ENCODE measurements at regions not wholly inside any gene's neighbourhood (a gene's known extent, or its start where the extent isn't known, plus 50 kb on each side); places are given as distances from the start of the nearest gene placed in this dataset.
"Not testable (repeated sequence)": the region's sequence is repeated elsewhere in the genome, so short reads cannot be mapped to it uniquely, and the experiment has no call there.

DNA sequence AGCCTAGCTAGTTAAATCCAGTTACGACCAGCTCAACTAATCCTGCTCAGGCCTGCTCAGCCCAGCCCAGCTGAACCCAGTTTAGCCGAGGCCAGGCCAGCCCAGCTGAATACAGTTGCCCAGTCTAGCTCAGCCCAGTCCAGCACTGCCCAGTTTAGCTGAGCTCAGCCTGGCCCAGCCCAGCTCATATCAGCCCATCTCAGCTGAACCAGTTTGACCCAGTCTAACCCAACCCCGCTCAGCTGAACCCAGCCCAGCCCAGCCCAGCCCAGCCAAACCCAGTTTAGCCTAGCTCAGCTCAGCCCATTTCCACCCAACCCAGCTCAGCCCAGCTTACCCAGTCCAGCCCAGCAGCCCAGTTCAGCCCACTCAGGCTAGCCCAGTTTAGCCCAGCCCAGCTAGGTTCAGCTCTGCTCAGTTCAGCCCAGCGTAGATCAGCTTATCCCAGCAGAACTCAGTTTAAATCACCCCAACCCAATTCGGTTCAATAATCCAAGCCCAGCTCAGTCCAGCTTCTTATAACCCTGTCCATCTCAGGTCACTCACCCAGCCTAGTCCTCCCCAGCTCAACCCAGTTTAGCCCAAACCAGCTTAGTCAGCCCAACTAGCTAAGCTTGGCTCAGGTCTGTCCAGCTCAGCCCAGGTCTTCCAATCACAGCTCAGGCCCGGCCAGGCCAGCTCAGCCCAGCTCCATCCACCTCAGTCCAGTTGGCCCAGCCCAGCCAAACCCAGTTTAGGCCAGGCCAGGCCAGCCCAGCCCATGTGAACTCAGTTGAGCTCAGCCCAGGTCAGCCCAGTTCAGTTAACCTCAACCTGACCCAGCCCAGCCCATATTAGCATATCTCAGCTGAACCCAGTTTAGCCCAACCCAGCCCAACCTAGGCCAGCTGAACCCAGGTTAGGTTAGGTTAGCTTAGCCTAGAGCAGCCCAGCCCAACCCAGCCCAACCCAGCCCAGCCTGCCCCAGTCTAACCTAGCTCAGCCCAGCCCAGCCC lies 76.7 kb downstream of the TMEM121 start:
- Histone ChIP-seq H3K36me3 (no peaks in the 10 kb centered on the region), H3K4me3 (no peak overlapping the region), H3K27ac (no peak overlapping the region), H3K4me1 (no peaks in the 10 kb centered on the region), H3K27me3 (no peaks in the 10 kb centered on the region), H3K9me3 (no peaks in the 10 kb centered on the region)
- intact Hi-C loops (cut with DNase I): no loop called here
- TF ChIP-seq POLR2A (IDR thresholded peaks at IDR 0.05): no peak
- TF ChIP-seq, protein P1, sequence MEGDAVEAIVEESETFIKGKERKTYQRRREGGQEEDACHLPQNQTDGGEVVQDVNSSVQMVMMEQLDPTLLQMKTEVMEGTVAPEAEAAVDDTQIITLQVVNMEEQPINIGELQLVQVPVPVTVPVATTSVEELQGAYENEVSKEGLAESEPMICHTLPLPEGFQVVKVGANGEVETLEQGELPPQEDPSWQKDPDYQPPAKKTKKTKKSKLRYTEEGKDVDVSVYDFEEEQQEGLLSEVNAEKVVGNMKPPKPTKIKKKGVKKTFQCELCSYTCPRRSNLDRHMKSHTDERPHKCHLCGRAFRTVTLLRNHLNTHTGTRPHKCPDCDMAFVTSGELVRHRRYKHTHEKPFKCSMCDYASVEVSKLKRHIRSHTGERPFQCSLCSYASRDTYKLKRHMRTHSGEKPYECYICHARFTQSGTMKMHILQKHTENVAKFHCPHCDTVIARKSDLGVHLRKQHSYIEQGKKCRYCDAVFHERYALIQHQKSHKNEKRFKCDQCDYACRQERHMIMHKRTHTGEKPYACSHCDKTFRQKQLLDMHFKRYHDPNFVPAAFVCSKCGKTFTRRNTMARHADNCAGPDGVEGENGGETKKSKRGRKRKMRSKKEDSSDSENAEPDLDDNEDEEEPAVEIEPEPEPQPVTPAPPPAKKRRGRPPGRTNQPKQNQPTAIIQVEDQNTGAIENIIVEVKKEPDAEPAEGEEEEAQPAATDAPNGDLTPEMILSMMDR (IDR thresholded peaks at IDR 0.05): no peak
- TF ChIP-seq POLR2AphosphoS5 (IDR thresholded peaks at IDR 0.05; ENCODE audit: insufficient read depth in 1 of 2, low read depth in 1 of 2): no peak
- peak; percentile 58 to 72 for DNase-seq (ENCODE audit: extremely low spot score in 2 of 2)

DNA sequence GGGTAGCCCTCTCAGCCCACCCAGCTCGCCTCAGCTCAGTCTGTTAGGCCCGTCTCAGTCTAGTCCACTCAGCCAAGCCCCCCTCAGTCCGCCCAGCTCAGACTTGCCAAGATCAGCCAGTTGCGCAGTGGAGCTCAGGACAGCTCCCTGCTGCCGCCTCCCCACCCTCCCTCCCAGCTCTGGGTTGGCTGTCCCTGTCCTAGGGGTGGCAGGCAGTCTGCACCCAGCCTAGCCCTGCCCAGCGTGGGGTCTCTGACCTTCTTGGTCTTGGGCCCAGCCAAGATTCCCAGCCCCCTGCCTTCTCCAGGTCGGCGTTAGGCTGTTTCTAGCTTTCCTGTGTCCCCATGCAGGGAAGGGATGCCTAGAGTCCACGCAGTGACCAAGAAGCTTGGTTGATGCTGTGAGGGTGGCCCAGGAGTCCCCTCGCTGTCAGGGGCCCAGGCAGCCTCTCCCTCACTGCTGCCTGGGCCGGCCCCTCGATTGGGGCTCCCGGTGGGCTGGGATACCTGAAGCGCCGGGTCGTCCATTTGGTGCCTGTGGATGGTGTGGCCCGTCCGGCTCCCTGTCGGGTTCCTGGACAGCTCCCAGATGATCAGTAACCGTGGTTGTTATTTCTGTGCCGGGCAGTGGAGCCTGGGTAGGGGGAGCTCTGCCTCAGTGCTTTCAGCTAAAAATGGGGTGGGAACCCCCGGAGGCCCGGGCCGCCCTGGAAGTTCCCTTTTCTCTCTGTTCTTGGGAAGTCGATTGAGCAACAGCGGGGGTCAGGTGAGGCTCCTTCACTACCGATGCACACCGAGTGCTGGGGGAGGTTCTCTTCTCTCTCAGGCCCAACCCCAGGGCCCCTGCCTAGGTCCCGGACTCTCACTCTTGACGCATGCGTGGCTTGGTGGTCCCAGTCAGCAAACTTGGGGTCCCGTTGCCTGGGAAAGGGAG lies 78.4 kb downstream of the TMEM121 start:
- H3K9me3 ChIP-seq; H3K27me3 ChIP-seq; H3K27ac ChIP-seq; H3K4me3 ChIP-seq; H3K36me3 ChIP-seq; intact Hi-C loops (cut with DNase I); H3K4me1 ChIP-seq: not testable (repeated sequence)
- DNase-seq (ENCODE audit: extremely low spot score in 2 of 2): peak; percentile 40 to 74

DNA sequence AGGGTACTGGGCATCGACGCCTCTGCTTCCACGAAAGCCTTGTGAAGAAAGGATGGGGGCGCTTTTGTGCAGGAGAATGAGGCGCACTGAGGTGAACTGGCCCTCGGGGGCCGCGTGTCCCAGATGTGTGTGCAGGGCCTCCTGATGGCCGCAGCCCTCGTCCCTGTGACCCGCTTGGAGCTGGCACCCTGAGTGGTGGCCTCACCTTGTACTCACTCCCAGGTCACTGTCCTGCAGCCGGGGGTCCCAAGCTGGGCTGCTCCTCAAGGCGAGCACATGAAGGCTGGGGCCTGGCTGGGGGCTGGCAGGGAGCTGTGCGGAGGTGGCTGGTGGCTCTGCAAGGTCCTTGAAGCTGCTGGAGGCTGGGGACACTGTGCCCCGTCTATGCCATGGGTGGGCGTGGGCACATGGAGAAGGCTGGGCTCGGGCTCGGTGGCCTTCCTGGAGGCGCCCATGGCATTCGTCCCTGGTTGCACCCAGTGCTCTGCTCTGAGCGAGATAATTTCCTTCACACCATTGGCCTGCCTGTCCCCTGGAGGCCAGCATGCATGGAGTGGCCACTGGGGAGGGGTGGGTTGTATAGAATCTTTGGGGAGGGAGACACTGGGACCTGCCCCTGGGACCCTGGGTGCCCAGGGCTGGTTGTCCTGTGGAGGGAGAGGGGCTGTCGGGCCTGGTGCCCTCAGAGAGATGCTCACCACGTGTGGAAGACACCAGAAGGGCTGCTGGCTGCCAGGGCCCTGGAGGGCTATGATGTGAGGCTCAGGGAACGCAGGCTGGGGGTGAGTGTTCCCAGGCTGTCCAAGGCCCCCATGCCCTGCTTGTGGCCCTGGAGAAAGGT lies 79.3 kb downstream of the TMEM121 start:
- intact Hi-C loops (cut with DNase I): no loop called here
- no peaks in the 10 kb centered on the region for H3K4me1 ChIP-seq
- H3K36me3 ChIP-seq: no peaks in the 10 kb centered on the region
- no peaks in the 10 kb centered on the region for H3K27me3 ChIP-seq
- no peak overlapping the region for H3K27ac ChIP-seq
- DNase-seq (ENCODE audit: extremely low spot score in 2 of 2): peak in 1 of 2 donors; percentile 58
- TF ChIP-seq POLR2AphosphoS5 (IDR thresholded peaks at IDR 0.05; ENCODE audit: insufficient read depth in 1 of 2, low read depth in 1 of 2) (no peak), POLR2A (IDR thresholded peaks at IDR 0.05) (no peak)
- TF ChIP-seq, protein P1 (IDR thresholded peaks at IDR 0.05): no peak
- H3K4me3 ChIP-seq: no peak overlapping the region
- H3K9me3 ChIP-seq: no peaks in the 10 kb centered on the region

DNA sequence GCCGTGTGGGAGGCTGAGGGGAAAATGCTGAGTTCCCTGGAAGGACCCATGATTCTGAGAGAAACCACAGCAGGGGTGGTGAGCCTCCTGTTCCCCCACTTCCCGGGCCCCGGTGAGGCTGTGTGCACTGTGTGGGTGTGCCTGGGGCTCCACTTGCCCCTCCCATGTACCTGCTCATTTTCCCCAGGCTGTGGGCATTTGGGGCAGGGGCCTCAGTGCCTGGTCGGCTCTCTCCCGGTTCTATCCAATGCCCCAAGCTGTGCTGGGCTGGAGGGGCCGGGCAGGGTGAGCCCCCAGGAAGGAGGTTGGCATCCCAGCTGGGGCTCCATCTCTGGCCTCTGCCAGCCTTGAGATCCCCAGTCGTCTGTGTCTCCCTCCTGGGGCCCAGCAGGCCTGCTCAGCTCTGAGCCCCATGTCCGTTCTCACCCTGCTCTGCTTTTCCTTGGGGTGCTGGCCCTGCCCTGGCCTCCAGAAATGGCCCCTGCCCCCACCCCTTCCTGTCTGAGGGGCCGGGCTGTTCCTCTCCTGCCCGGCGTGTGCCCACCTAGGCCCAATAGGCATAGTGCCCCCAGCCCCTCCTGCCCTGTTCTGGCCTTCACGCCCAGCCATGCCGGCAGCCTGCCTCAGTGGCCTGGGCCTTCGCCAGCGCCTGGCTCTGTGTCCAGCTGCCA lies 80.1 kb downstream of the TMEM121 start:
- H3K9me3 ChIP-seq; H3K36me3 ChIP-seq; H3K27me3 ChIP-seq; intact Hi-C loops (cut with DNase I); H3K4me3 ChIP-seq; H3K4me1 ChIP-seq; DNase-seq (ENCODE audit: extremely low spot score in 2 of 2); H3K27ac ChIP-seq: not testable (repeated sequence)

DNA sequence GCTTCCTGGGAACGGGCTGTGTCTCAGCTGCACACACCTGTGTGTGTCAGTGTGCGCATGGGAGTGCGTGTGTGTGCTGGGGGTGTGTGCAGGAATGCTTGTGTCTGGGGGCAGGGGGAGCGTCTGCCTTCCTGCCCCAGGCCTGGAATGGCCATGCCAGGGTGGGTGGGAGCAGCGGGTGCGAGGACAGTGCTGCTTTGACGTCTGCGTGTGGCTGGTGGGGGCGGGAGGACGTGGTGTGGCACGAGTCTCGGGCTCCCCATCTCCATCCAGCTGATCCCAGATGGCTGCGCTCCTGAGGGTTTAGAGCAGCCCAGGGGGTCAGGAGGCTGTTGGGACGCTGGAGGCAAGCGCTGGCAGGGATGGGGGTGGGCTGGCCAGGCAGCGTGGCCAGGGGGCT lies 80.6 kb downstream of the TMEM121 start:
- DNase-seq (ENCODE audit: extremely low spot score in 2 of 2); H3K27me3 ChIP-seq; H3K36me3 ChIP-seq; H3K9me3 ChIP-seq; H3K27ac ChIP-seq; intact Hi-C loops (cut with DNase I); H3K4me3 ChIP-seq; H3K4me1 ChIP-seq: not testable (repeated sequence)

DNA sequence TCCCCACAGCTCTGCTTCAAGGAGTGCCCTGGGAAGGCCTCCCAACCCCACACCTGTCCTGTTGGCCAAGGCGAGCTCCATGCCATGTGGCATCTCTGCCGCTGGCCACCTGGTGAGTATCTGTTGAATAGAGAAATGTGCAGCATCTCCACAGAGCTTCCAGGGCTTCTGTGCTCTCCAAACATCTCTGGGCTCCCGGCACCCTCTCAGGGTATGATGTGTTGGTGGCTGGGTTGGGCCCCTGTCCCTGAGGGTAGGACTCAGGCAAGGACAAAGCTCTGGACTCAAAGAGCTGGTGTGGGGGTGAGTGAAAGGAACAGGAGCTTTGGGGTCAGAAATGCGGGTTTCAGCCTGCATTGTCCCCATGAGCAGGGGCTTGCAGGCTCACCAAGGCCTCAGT lies 88.6 kb downstream of the TMEM121 start:
- DNase-seq (ENCODE audit: extremely low spot score in 2 of 2); H3K4me3 ChIP-seq; H3K27ac ChIP-seq; H3K4me1 ChIP-seq; intact Hi-C loops (cut with DNase I); H3K36me3 ChIP-seq; H3K9me3 ChIP-seq; H3K27me3 ChIP-seq: not testable (repeated sequence)

DNA sequence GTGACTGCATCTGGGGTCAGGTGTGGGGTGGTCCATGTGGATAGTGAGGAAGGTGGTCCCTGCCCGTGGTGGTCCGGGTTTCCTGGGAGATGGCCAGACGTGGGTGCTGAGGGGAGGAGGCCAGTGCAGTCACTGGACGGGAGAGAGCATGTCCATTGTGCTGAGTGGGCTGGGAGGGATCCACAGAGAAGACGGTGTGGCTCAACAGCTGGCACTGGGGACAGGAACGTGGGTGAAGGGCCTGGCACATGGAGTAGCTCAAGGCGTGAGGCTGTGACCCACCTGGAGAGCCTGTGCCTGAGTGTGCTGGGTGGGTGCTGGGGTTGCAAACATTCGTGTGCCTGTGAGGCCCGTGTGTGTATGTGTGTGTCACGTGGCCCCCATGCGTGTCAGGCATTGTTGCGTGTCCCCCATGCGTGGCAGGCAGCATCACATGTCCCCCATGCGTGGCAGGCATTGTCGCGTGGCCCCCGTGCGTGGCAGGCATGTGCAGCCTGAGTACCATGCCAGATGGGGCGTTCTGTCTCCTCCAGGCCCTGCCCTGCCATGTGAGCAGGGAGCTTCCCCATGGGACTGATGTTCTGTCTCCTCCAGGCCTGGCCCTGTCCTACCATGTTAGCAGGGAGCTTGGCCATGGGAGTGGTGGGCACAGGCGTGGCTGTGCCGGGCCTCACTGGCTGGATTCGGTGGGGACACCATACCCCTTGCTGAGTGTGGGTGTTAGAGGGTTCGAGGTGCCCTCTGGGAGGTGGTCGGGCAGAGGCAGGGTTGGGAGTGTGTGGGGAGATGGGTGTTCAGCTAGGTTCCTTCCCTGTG lies 89.8 kb downstream of the TMEM121 start:
- not testable (repeated sequence) for H3K27me3 ChIP-seq; DNase-seq (ENCODE audit: extremely low spot score in 2 of 2); H3K27ac ChIP-seq; H3K9me3 ChIP-seq; H3K4me1 ChIP-seq; H3K4me3 ChIP-seq; H3K36me3 ChIP-seq
- intact Hi-C loops (cut with DNase I): loop anchor here (2.0 kb wide), 1 partner anchor 145 kb away; no protein-coding TSS in a partner anchor
